ES-I3 (cell line): ENCODE measurements at regions not wholly inside any gene's neighbourhood (a gene's known extent, or its start where the extent isn't known, plus 50 kb on each side); places are given as distances from the start of the nearest gene placed in this dataset.

Experiments used
- H3K36me3 ChIP-seq: 2 replicates; pipeline ENCODE4 v1.6.1; 2013; ENCODE audit warnings: mild to moderate bottlenecking, low read length, control low read depth, moderate library complexity; ENCODE audit not compliant: insufficient read depth
- H3K4me1 ChIP-seq: 2 replicates; pipeline ENCODE4 v1.6.1; 2013; ENCODE audit warnings: mild to moderate bottlenecking, control low read depth, low read length; ENCODE audit not compliant: insufficient read depth
- H3K9ac ChIP-seq: 2 replicates; pipeline ENCODE4 v1.6.1; 2013; ENCODE audit warnings: low read depth, mild to moderate bottlenecking, low read length, moderate library complexity
- H3K9me3 ChIP-seq: 2 replicates; pipeline ENCODE4 v1.6.1; 2013; ENCODE audit warnings: mild to moderate bottlenecking, low read length, moderate library complexity; ENCODE audit not compliant: control insufficient read depth, insufficient read depth

GRCh38 chr18:11283479-11284161 is 134.3 kb upstream of the PIEZO2 start:
- Histone ChIP-seq H3K9ac (no peak overlapping the region), H3K9me3 (no peaks in the 10 kb centered on the region)

GRCh38 chr18:11279461-11279860 is 130.1 kb upstream of the PIEZO2 start:
- Histone ChIP-seq H3K4me1 (no peaks in the 10 kb centered on the region), H3K36me3 (no peaks in the 10 kb centered on the region), H3K9me3 (no peaks in the 10 kb centered on the region), H3K9ac (no peak overlapping the region)

More at GRCh38 chr18:11283479-11284161, 134.3 kb upstream of the PIEZO2 start:
- Histone ChIP-seq H3K36me3 (no peaks in the 10 kb centered on the region), H3K4me1 (no peaks in the 10 kb centered on the region)

GRCh38 chr18:11276678-11277077 is 127.3 kb upstream of the PIEZO2 start:
- no peaks in the 10 kb centered on the region for H3K36me3 ChIP-seq
- H3K9me3 ChIP-seq = no peaks in the 10 kb centered on the region
- H3K4me1 ChIP-seq = no peaks in the 10 kb centered on the region
- no peak overlapping the region for H3K9ac ChIP-seq

GRCh38 chr18:11274144-11274794 is 124.9 kb upstream of the PIEZO2 start:
- Histone ChIP-seq H3K9ac (no peak overlapping the region), H3K36me3 (no peaks in the 10 kb centered on the region), H3K4me1 (no peaks in the 10 kb centered on the region), H3K9me3 (no peaks in the 10 kb centered on the region)

- Histone ChIP-seq H3K9me3 (no peaks in the 10 kb centered on the region), H3K9ac (no peak overlapping the region), H3K36me3 (no peaks in the 10 kb centered on the region), H3K4me1 (no peaks in the 10 kb centered on the region)
These were observed 123.1 kb upstream of the PIEZO2 start for GRCh38 chr18:11272516-11272915.

- Histone ChIP-seq H3K9ac (no peak overlapping the region), H3K36me3 (no peaks in the 10 kb centered on the region), H3K4me1 (no peaks in the 10 kb centered on the region), H3K9me3 (no peaks in the 10 kb centered on the region)
These were observed 122.6 kb upstream of the PIEZO2 start for GRCh38 chr18:11271954-11272353.

GRCh38 chr18:11269257-11269656 is 119.9 kb upstream of the PIEZO2 start:
- no peak overlapping the region for H3K9ac ChIP-seq

GRCh38 chr18:11268741-11269233 is 119.4 kb upstream of the PIEZO2 start:
- Histone ChIP-seq H3K9me3 (no peaks in the 10 kb centered on the region), H3K4me1 (no peaks in the 10 kb centered on the region), H3K36me3 (no peaks in the 10 kb centered on the region), H3K9ac (no peak overlapping the region)

More at GRCh38 chr18:11269257-11269656, 119.9 kb upstream of the PIEZO2 start:
- Histone ChIP-seq H3K4me1 (no peaks in the 10 kb centered on the region), H3K9me3 (no peaks in the 10 kb centered on the region), H3K36me3 (no peaks in the 10 kb centered on the region)

- Histone ChIP-seq H3K36me3 (no peaks in the 10 kb centered on the region), H3K9me3 (no peaks in the 10 kb centered on the region), H3K4me1 (no peaks in the 10 kb centered on the region), H3K9ac (no peak overlapping the region)
These were observed 118.8 kb upstream of the PIEZO2 start for GRCh38 chr18:11268153-11268552.

GRCh38 chr18:11266781-11267480 is 117.6 kb upstream of the PIEZO2 start:
- H3K36me3 ChIP-seq = no peaks in the 10 kb centered on the region

GRCh38 chr18:11261486-11261885 is 112.1 kb upstream of the PIEZO2 start:
- H3K9me3 ChIP-seq = no peaks in the 10 kb centered on the region
- peaks cover 4% of the 10 kb centered on the region; the same call in 1 of the 2 replicates for H3K4me1 ChIP-seq
- H3K36me3 ChIP-seq = no peaks in the 10 kb centered on the region
- no peak overlapping the region for H3K9ac ChIP-seq

More at GRCh38 chr18:11266781-11267480, 117.6 kb upstream of the PIEZO2 start:
- no peaks in the 10 kb centered on the region for H3K4me1 ChIP-seq
- H3K9me3 ChIP-seq = no peaks in the 10 kb centered on the region
- no peak overlapping the region for H3K9ac ChIP-seq

GRCh38 chr18:11260961-11261461 is 111.6 kb upstream of the PIEZO2 start:
- Histone ChIP-seq H3K36me3 (no peaks in the 10 kb centered on the region), H3K9me3 (no peaks in the 10 kb centered on the region), H3K9ac (no peak overlapping the region), H3K4me1 (peaks cover 4% of the 10 kb centered on the region; the same call in 1 of the 2 replicates)

- no peaks in the 10 kb centered on the region for H3K36me3 ChIP-seq
- no peak overlapping the region for H3K9ac ChIP-seq
- H3K4me1 ChIP-seq = peaks cover 4% of the 10 kb centered on the region; the same call in 1 of the 2 replicates
- H3K9me3 ChIP-seq = no peaks in the 10 kb centered on the region
These were observed 110.2 kb upstream of the PIEZO2 start for GRCh38 chr18:11259469-11260150.

GRCh38 chr18:11258039-11258610 is 108.8 kb upstream of the PIEZO2 start:
- H3K4me1 ChIP-seq = peaks cover 4% of the 10 kb centered on the region; the same call in 1 of the 2 replicates
- no peaks in the 10 kb centered on the region for H3K9me3 ChIP-seq
- no peaks in the 10 kb centered on the region for H3K36me3 ChIP-seq
- no peak overlapping the region for H3K9ac ChIP-seq
